GM19372 (cell line): ENCODE measurements at regions not wholly inside any gene's neighbourhood (a gene's known extent, or its start where the extent isn't known, plus 50 kb on each side); places are given as distances from the start of the nearest gene placed in this dataset.

Source experiments
- ATAC-seq: cut with Tn5 transposase; IDR thresholded peaks from one replicate; pipeline ENCODE4 v1.9.1; 2021; ENCODE audit warnings: mild to moderate bottlenecking, low read depth, moderate library complexity; ENCODE audit not compliant: unreplicated experiment

DNA sequence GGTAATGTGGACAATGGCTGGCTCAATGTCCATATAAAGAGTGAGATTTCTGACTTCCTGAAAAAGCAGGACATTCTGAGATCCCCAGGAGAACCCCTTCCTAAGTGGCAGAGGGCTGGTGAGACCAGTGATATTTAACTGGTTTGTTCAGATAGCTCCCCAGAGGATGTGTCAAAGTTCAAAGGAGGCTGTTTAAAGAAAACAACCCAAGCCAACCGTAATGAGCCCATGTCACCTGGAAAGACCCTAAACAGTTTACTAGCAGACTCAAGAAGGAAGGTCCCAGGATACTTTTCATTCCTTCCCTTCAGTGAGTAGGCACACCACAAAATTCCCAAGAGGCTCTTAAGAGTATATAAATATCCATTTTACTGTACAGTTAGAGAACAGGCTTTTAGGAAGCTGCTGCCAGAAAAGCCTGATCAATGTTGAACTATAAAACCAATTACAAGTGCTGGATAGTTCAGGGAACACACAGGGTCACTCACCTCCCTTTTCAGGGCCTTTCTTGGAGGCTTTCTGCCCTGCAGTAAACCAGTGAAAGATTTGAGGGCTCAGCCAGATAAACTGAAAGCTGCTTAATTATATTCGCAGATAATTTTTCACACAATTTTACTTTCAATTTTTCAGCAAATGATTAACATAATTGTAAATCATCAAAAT is 293.5 kb downstream of the ASXL3 start:
- ATAC-seq: no peak

GRCh38 chr18:33870059-33870458 is 292.0 kb downstream of the ASXL3 start:
- no peak for ATAC-seq

DNA sequence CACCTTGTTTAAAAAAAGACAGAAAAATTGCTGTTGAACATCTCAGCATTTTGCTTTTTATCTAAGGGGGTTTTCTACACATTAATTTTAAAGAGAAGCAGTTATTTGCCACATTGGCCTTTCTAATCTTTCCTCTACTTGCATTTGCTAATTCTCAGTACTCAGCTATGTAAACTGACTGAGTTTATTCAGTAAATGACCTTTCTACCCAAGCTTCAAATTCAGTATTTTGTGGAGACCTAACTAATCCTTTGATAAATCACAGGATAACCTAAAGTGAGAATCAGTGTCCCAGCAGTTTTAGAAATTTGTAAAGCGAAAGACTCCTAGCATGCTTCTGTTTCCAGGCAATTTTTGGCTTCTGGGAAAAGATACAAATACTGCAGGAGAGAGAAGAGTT is 288.4 kb downstream of the ASXL3 start:
- ATAC-seq: no peak

DNA sequence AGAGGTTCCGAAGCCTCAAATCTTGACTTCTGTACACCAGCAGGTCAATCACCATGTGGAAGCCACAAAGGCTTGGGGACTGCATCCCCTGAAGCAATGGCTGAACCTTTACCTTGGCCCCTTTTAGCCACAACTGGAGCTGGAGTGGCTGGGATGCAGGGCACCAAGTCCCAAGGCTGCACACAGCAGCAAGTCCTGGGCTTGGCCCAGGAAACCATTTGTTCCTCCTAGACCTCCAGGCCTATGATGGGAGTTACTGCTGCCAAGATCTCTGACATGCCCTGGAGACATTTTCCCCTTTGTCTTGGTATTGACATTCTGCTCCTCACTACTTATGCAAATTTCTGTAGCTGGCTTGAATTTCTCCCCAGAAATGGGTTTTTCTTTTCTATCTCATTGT is 285.9 kb downstream of the ASXL3 start:
- no peak for ATAC-seq

DNA sequence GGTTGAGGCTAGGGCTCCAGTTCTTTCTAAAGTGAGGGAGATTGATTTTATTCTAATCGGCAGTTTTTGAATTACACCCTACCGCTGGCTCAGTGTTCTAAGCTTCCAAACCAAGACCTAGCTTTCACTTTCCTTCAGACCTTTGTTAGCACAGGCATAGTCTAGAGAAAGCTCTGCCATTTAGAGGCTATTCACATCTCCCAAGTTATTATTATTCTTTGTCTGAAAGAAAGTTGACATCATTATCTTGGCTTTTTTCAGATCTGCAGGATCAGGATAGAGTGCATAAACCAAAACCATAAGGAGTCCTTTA is 276.8 kb downstream of the ASXL3 start:
- no peak for ATAC-seq

- no peak for ATAC-seq
Measured at GRCh38 chr18:33854086-33854826, 276.2 kb downstream of the ASXL3 start.

- ATAC-seq: no peak
Measured at GRCh38 chr18:33853187-33853586, 275.2 kb downstream of the ASXL3 start.

GRCh38 chr18:33851546-33852078 is 273.6 kb downstream of the ASXL3 start:
- ATAC-seq: no peak

DNA sequence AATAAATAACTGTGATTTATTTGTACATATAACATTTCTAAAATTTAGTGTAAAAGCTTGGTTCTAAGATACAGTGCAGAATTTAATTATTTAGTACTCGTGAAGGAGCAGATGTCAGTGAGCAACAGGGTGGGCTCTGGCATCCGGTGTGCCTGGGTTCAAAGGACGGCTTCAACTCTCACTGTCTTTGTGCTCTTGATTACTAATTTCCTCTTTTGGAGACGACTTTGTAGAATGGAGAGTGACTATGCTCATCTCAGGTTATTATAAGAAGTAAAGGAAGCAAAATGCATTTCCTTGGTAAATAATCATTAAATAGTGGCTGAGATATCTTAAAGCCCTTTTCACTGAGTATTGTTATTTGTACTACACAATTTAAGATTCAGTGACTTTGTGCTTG is 271.7 kb downstream of the ASXL3 start:
- ATAC-seq: no peak

GRCh38 chr18:33844232-33844631 is 266.2 kb downstream of the ASXL3 start:
- ATAC-seq: no peak

GRCh38 chr18:33841221-33841967 is 263.4 kb downstream of the ASXL3 start:
- no peak for ATAC-seq

- ATAC-seq: no peak
Measured at GRCh38 chr18:33840212-33840593, 262.2 kb downstream of the ASXL3 start.

DNA sequence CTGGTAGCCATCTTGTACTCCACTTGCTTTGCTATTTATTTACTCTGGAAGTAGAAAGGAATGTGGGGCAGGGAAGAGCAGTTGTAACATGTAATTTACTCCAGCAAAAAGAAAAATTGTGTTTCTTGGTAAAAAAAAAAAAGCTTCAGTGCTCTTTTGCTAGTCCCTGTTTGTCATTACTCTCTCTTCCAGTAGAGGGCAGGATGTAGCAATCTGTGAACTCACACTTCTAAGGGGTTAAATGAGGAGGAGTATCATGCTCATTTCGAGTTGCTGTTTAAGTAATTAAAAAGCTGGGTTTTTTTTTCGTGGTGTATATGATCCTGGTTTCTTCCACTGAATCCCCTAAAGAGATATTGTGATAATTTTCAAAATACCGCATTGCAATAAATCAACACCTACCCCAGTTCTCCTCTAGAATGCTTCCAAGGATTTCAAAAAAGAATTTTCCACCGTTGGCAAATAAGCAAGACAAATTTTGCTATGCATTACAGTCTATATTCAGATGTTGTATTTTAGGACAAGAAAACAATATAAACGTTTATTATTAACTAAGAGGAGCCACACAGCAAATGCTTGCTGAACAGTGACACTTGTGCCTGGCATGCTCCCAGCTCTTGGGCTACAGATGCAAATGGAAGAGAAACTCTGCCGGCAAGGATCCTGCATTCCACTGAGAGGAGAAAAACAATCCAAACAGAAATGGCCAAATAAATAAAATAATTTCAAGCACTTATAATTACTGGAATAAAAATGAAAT is 261.6 kb downstream of the ASXL3 start:
- no peak for ATAC-seq

- no peak for ATAC-seq
Measured at GRCh38 chr18:33838054-33838453, 260.0 kb downstream of the ASXL3 start.

DNA sequence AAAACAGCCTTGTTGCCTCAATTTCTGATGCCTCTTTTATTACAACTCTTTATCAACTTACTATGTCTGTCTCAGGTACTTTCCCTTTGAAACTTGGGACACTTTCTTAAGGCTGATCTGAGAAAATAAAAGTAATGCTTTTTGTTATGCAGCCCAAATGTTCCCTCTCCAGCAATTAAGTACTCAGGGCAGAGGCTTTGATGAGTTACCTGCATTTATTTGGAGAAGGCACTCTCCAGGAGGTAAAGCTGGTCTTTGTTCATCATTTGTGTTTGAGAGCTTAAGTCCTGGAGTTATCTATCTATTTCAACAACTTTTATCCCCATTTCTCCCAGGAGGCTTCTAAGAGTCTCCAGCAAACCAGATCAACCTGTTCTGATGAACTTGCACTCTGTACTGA is 259.2 kb downstream of the ASXL3 start:
- no peak for ATAC-seq

- no peak for ATAC-seq
Measured at GRCh38 chr18:33836564-33836963, 258.5 kb downstream of the ASXL3 start.

- no peak for ATAC-seq
Measured at GRCh38 chr18:33835419-33835818, 257.4 kb downstream of the ASXL3 start.

DNA sequence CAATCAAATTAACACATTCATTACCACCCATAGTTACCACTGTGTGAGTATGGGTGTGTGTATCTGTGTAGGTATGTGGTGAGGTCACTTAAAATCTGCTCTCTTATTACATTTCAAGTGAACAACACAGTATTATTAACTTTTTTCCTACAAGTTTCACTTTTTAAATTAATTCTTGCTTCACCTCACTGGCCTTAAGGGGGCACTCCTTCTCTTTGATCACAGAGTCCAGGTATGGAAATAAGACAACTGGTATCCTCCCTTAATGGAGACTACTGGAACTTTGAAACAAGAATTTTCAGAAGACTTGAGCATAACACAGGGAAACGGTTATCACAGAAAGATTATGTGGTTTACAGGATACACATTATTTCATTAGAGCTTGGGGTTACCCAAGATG is 255.8 kb downstream of the ASXL3 start:
- ATAC-seq: no peak

- no peak for ATAC-seq
Measured at GRCh38 chr18:33831424-33831823, 253.4 kb downstream of the ASXL3 start.

GRCh38 chr18:33830213-33830612 is 252.2 kb downstream of the ASXL3 start:
- no peak for ATAC-seq

- ATAC-seq: no peak
Measured at GRCh38 chr18:33828949-33829348, 250.9 kb downstream of the ASXL3 start.
